ENCODE measurements at regions not wholly inside any gene's neighbourhood (a gene's known extent, or its start where the extent isn't known, plus 50 kb on each side); places are given as distances from the start of the nearest gene placed in this dataset.
A peak's percentile ranks its signal among the peaks of the same experiment; 100 is the strongest.

DNA sequence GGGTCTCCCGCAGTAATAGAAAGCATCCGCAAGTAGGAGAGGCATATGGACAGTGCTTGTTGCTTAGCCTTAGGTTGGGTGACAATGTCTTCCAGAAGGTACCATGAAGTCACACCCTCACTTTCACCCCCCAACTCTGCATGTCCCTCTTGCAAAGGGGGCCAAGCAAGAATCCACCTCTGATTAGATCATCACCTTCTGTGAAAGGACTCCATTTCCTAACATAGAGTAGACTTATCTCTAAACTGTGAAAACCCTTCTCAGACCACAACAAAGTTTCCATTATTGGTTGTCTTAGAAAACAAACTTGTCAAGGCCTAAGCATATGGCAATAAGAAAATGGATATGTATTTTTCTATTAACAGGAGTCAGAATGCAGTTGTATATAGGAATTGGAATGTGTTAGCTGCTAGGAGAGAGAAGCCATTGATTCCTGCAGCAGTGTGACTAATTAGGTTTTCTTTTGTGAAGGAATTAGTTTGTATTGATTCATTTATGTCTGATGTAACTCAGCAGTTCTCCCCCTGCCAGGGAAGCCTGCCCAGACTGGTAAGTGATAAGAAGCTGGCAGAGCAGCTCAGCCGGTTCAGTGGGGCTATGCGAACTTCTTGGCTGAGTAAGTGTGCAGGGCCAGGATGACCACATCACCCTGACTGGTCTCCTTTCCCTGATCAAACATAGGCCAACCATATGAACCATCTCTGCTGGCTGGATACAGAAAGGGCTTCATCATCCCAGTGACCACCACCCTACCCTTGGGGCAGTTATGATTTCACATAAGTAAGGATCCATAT, 107.3 kb upstream of the CCDC196 start:
- no peak for DNase-seq

DNA sequence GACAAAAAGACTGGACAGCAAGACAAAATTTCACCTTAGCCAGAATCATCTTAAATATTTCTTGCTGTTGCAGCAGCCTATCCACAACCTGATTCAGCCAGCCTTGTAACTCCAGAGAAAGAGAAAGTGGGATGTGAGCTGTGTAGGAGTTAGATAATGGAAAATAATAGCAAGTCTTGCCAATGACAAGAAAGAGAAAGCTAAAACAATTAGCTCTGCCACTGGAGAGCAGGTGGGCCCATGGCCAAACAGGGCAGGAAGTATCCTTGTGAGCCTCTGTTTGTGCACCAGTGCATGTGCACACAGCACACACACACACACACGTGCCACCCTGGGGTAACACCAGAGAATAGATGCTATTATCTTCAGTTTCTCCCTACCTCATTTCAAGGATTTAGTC, 106.0 kb upstream of the CCDC196 start:
- DNase-seq = no peak

- no peak for DNase-seq
Measured at GRCh38 chr14:66381755-66382154, 104.4 kb upstream of the CCDC196 start.

GRCh38 chr14:66383257-66383656, 102.9 kb upstream of the CCDC196 start:
- no peak for DNase-seq

DNA sequence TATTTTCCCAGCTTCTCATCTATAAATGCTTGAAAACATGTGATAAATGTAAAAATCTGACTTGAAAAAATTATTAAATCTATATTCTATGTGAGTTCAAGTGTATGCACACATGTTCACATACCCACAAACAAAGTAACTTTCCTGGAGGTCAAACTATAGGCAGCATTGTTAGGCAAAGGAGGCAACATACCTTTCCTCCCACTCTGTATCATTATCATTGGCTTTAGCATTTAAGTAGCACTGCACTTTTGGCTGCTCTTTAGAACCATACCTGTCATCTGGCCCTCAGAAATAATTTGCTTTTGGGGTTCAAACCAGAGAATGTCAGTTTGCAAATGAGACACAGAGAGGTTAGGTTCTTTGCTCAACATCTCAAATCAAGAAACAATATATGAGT, 102.4 kb upstream of the CCDC196 start:
- DNase-seq = no peak

- no peak for DNase-seq
Measured at GRCh38 chr14:66388516-66388915, 97.7 kb upstream of the CCDC196 start.

DNA sequence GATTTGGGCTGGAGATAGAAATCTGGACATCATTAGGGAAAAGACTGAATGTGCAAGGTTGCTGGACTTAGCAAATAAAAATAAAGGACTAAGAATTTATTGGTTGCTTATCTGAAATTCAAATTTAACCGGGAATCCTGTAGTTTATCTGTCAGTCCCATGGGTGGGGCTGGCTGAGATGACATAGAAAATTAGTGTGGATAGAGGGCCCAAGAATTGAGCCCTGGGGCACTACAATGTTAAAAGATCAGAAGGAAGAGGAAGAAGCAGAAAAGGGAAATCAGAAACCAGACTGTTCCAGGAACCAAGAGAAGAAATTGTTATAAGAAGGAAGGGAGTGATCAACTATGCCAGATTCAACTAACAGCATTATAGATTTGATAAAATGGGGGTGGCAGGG, 96.7 kb upstream of the CCDC196 start:
- DNase-seq = no peak

- no peak for DNase-seq
Measured at GRCh38 chr14:66395300-66395699, 90.9 kb upstream of the CCDC196 start.

DNA sequence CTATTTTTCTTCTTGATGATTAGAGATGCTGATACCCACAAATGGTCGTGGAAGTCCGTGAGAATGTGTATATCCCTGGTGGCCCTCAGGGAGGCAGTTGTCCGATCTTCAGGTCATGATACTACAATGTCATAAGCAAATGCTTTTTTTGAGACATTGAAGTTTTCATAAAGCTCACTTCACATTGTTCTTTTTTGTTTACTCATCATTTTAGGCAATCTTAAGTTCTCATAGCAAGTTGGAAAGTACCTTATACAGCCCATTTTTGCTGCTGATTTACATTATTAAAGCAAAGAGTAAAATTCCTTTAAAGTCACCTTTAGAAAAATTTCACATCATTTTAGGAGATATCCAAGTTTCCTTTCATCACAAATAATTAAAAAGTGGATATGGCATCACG, 90.0 kb upstream of the CCDC196 start:
- DNase-seq = no peak

DNA sequence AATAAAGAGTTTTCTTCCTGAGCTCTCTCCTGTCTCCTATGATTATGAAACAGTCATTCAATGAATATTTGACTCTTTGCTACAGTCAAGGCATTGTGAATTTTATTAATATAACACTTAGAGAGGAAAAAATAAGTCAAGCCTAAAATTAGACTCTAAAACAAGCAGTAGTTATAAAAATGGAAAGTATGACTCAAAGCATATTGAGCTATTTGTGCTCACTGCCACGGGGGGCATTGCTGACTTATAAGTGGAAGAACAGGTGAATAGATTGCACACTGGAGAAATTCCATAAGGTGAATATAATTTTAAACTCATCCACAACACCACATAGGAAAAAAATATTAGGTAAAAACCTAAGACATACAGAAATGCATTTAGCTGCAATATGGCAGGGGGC, 87.7 kb upstream of the CCDC196 start:
- DNase-seq = no peak

GRCh38 chr14:66401449-66402095, 84.6 kb upstream of the CCDC196 start:
- DNase-seq = peak; percentile 3 to 9

DNA sequence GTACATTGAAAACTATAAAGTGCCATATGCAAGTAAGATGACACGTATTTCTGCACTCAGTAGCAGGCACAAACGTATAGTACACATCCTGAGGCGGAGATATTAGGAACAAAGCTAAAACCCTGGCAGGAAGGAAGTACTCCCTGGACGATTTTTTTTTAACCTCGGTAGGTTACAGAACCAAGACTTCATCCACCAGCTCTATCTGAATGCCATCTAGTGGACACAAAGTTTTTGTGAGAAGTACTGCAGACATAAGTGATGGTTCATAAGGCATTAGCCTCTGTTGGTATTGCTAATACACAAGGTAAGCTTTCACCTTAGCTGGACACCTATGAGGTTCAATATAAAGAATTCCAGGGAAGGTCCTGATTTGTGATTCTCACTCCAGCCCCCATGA, 83.0 kb upstream of the CCDC196 start:
- DNase-seq = peak; percentile 3 to 48

- DNase-seq = no peak
Measured at GRCh38 chr14:66404051-66404545, 82.1 kb upstream of the CCDC196 start.

GRCh38 chr14:66405158-66405557, 81.0 kb upstream of the CCDC196 start:
- no peak for DNase-seq

DNA sequence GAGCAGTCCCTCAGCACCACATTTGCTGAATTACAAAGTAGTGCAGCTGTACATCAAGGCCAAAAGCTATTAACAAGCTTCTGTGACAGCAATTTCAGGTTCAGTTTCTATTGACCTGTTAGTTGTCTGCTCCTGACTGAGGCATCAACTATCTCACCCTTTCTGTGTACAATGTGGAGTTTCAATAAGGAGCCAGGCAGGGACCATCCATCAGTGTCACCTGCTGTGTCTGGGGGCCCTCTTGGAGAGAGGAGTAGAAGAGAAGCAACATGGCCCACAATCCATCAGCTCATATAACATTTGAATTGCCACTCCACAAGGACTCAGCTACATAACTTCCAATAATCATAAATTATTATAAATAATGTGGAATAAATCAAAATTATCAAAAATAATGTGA, 72.3 kb upstream of the CCDC196 start:
- DNase-seq = no peak

DNA sequence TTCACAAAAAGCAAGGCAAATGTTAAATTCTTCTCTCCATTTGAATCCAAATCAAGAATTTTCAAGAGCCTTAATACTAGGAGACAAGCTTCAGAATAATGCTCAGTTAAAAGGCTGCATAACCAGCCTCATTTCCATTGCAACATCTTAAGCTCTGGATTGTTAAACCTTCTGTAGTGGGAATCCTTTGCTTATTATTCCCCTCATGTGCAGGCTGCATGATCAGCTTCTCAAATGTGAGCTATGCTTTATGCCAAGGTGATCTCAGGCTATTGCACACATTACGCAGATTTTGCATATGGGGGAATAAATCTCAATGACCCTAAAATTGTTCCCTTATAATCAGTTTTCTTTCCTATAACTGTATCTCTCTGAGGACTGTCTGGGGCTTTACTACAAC, 71.7 kb upstream of the CCDC196 start:
- DNase-seq = no peak

- DNase-seq = no peak
Measured at GRCh38 chr14:66420251-66421006, 65.7 kb upstream of the CCDC196 start.

GRCh38 chr14:66421990-66422946, 63.9 kb upstream of the CCDC196 start:
- no peak for DNase-seq

DNA sequence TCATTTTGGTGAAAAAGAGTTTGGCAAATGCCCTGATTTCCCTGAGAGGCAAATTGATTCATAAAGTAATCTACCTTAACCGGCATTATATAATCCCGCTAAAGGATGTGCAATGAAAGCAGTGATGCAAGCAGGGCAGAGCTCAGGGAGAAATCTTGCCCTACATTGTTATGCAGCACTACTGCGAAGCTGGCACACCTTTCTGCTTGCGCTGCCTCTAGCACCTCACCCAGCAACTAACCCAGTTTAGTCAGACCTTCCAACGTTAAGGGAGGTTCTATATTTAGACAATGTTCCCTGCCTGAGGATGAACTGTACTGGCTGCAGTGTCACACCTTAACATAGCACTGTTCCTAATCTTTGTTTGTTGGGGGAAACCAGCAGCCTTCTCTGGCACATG, 60.8 kb upstream of the CCDC196 start:
- no peak for DNase-seq

- no peak for DNase-seq
Measured at GRCh38 chr14:66426451-66426850, 59.7 kb upstream of the CCDC196 start.

DNA sequence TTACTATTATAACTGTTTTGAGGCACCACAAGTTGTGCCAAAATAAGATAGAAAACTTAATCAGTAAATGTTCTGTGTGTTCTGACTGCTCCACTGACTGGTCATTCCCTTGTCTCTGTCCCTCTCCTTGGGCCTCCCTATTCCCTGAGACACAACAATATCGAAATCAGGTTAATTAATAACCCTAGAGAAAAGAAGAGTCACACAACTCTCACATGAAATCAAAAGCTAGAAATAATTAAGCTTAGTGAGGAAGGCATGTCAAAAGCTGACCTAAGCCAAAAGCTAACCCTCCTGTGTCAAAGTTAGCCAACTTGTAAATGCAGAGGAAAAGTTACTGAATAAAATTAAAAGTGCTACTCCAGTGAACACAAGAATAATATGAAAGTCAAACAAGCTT, 53.8 kb upstream of the CCDC196 start:
- DNase-seq = no peak

GRCh38 chr14:66434464-66434863, 51.7 kb upstream of the CCDC196 start:
- DNase-seq = no peak

GRCh38 chr14:66435683-66436082, 50.5 kb upstream of the CCDC196 start:
- no peak for DNase-seq
